NCI-H69 (cell line): ENCODE measurements at regions not wholly inside any gene's neighbourhood (a gene's known extent, or its start where the extent isn't known, plus 50 kb on each side); places are given as distances from the start of the nearest gene placed in this dataset.
"Not testable (repeated sequence)": the region's sequence is repeated elsewhere in the genome, so short reads cannot be mapped to it uniquely, and the experiment has no call there.

Experiments
- DNase-seq: peaks from one replicate; lab custom pipeline; 2025; lab: John Stamatoyannopoulos, UW

DNA sequence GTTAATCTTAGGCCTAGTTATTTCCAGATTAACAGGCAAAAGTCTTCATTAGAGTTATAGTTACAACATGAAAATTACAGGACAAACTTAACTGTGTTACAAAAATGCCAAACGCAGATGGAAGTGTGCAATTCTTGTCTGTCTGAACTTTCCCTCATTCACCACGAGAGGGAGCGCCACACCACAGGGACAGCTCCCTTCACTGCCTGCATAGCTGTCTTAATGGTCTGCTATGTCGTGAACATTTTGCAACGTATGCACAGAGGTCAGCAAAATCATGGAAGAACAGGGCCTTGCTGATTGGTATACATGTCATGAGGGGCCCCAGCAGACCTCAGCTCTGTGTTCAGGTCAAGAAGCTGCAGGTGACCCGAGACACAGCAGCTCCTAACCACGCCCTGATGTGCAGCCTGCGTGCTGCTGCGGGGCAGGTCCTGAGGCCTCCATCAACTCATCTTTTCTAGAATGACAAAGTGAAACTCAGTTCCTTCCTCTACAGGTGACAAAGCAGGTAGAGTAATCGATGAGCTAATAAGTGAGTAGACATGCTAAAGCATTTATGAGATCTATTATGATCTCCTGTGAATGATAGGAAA is 78.8 kb upstream of the ATP8B1 start:
- DNase-seq, result peak; percentile 94

DNA sequence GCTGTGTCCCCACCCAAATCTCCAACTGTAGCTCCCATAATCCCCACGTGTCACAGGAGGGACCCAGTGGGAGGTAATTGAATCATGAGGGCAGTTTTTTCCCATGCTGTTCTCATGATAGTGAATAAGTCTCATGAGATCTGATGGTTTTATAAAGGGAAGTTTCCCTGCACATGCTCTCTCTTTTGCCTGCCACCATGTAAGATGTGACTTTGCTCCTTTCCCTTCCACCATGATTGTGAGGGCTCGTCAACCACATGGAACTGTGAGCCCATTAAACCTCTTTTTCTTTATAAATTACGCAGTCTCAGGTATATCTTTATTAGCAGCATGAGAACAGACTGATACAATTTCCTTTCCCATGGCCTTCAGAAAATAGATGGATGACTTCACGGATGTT is 76.8 kb upstream of the ATP8B1 start:
- DNase-seq, result not testable (repeated sequence)

DNA sequence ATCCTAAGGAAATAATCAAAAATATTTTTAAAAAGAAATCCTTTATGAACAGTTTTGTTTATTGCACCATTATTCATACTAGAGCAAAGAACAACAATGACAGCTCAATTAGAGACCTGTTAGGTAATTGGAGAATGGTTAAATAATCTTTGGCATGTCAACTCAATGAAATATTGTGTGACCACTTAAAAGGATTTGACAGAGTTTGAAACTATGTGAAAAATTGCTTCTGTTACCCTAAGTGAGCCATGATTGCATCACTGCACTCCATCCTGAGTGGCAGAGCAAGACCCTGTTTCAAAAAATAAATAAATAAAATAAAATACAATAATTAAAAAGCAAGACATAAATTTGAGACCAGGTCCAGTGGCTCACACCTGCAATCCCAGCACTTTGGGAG is 66.1 kb upstream of the ATP8B1 start:
- DNase-seq, result peak; percentile 40

DNA sequence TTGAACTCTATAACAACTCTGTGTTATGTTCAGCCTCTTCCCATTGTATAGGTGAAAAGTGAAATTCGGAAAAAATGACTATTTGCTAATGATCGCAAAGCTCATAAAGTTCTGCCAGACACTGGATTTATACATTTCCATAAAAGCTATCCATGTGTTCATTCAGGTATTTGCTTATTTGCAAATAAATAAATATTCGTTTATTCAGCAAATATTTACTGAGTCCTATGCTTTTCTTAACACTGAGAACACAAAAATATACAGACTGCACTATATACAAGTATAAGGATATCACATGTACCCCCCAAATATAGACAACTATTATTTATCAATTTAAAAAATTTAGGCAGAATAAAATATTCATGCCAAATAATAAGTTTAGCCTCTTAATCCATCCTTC is 63.2 kb upstream of the ATP8B1 start:
- DNase-seq, result no peak

DNA sequence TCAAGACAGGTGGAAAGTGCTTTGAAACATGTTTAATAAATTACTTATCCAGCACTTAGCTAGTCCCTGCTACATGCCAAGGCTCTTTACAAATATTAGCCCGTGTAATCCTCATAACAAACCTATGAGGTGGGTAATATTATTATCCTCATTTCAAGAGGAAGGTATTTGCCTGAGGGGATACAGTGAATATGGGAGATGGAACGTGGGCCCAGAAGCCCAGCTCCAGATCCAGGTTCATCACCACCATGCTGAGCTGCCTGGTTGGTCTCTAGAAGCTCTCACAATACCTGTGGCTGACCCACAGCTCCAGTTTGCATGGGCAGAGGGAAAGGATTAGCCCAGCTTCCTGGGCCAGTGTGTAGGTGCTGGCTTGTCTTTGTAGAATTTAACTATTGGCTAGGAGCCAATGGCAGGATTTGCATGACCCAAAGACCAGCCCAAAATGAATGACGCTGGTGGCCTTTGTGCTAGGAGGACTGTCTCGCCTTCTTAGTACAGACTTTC is 61.6 kb upstream of the ATP8B1 start:
- DNase-seq, result peak; percentile 34

DNA sequence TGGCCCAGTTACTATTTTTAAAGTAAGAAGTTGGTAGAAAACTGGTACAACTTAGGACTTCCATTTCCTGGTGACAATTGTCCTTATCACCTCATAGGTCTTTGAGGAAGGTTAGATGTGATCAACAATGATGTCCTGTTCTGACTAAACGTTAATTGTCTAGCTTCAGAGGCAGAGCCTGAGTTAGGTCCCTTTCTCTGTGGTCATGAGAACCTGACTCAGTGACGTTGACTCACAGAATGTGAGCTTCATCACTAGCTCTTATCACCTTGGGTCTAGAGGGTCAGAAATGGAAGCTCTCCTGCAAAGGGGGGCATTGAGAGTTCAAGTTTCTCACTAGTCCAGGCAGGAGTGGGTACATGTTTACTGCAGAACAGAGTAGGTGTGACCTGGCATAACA is 60.6 kb upstream of the ATP8B1 start:
- no peak for DNase-seq

DNA sequence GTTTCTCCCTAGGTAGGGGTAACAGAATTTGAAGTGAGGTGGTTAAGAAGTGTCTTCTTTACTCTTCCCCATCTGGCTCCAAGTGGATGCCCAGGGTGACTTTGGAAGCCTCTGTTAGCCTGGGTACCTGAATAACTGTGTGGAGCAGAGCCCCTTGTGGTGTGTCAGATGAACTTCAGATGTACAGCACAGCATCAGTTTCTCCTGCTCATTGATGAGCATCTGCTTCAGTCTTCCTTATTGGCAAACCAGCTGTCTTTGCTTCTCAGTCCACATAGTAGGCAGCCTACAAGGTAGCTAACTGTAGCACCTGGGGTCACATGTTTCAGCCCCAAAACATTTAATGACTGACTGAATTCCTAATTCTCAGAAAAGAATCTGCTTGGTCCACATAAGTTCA is 56.2 kb upstream of the ATP8B1 start:
- peak; percentile 76 for DNase-seq

DNA sequence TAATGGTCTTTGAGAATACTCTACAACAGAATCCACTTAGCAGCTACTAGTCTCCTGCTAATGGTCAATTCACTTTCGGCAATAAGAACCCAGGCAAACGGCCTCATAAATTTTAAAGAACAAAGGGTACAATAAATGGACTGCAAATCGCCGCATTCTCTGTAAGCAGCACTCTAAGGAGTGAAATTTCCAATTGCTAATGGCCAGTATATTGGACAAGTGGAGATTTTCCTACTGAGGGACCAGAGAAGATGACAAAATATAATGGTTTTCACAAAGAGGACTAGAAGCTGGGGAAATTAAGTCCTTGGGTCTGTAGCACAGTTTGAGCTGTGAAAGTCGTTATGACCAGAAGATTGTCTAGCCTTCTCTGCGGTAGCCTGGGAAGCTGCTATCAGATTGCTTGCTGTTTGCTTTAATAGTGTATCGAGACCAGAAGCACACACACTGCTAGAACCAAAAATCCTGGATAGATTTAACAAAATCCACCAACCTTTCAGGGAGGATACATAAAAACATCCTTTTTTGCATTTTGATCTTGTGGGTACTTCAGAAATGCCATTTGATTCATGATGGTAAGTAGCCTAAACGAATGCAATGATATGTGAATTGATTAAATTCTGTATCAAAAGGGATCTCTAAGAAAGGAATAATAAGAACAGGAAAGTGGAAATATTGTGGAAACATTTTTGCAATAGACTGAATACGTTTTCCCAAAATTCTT is 53.6 kb upstream of the ATP8B1 start:
- peak; percentile 61 for DNase-seq

DNA sequence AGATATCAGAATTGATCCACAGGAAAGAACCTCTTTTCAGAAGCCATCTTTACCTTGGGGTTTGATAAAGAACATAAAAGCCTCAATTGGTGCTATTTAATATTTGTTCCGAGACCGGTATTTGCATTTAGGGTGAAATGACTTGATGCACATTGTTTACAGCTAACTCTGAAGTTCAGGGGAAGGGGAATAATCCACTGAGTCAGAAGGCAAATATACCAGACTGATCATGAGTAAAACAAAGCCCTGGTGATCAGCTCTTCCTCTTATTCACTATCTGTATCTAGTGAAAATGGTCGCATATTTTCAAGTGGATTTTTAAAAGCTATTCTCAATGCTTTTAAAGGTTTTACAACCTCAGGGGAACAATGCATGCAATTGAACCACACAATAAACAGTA is 53.0 kb upstream of the ATP8B1 start:
- no peak for DNase-seq

DNA sequence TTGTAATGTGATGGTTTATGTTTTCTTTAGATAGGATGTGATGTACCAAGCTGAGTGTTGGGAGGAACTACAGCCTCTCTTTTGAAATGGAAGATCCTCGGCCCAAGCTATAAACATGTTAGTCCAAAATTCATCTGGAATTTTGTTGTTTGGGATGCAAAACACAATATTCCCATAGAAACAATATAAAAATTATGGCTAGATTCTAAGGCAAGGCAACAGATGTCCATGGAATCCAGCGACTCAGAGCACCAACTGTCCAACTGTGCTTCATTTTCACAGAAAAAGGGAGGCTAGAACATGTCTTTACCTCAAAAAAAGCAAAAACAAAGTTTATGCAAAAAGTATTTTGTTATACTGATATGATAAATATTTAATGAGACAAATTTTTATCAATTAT is 52.4 kb upstream of the ATP8B1 start:
- DNase-seq, result no peak

DNA sequence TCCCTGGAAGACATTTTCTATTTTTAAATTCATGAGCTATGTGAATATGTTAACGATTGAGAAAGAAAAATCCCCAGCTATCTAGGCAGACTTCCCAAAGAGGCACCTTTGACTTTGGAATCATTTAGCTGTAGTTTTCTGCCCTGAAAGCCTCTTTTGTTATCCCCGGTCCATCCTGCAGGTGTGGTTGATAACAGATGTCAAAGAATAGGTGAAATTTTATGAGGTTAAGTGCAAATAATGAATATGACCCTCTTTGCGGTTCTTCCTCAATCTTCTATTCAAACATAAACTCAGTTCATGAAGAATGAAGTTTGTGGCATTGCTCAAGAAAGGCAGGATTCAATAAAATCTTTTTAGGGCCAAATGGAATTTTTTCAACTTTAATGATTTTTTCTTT is 51.6 kb upstream of the ATP8B1 start:
- DNase-seq, result peak; percentile 55

DNA sequence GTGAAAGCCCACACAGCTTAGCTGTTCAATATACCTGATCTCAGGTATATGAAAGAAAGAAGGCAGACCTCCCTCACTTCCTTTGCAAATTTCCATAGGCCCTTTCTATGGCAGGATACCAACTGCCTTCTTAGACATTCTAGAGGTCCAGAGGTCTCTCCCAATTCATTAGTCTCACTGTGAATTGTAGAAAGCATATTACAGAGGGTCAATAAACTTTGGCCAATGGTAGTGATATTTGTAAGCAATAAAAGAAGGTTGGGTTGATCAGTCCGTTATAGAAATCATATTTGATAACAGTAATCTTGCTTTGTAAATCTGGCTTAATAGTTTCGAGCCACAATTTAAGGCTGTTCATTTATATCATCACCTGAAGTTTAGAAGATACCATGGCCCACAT is 50.7 kb upstream of the ATP8B1 start:
- no peak for DNase-seq

DNA sequence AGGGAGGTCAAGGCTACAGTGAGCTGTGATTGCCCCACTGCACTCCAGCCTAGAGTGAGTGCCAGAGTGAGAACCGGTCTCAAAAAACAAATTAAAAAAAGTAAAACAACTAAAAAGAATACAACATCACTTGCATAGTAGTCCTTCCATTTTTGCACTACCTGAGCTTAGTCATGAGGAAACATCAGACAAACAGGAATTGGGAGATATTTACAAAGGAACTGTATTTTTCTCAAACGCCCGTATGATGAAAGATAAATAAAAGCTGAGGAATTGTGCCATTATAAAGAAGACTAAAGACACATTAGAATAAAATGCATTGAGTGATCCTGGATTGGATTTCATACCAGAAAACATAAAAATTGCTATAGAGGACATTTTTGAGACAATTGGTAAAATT is 50.0 kb upstream of the ATP8B1 start:
- no peak for DNase-seq
